ENCODE measurements at regions not wholly inside any gene's neighbourhood (a gene's known extent, or its start where the extent isn't known, plus 50 kb on each side); places are given as distances from the start of the nearest gene placed in this dataset.

- TF ChIP-seq CTCF (IDR thresholded peaks at IDR 0.05) (no peak), POLR2A (IDR thresholded peaks at IDR 0.05) (no peak)
Measured at GRCh38 chr22:22111983-22112382, 129.4 kb upstream of the TOP3B start.

Measured in testis (tissue), 2 donors.